Dendritic cell treated with granulocyte-macrophage colony-stimulating factor and Interleukin-4, amounts not matched to agents 40 ng/mL and 50 ng/mL, for 4 days (primary cell): ENCODE measurements at regions not wholly inside any gene's neighbourhood (a gene's known extent, or its start where the extent isn't known, plus 50 kb on each side); places are given as distances from the start of the nearest gene placed in this dataset.
"Not testable (repeated sequence)": the region's sequence is repeated elsewhere in the genome, so short reads cannot be mapped to it uniquely, and the experiment has no call there.

Experiments
- H3K27ac Mint-ChIP-seq: one replicate; pipeline ENCODE4 v1.8.0; 2022; ENCODE audit warnings: mild to moderate bottlenecking, mixed read lengths
- H3K27me3 Mint-ChIP-seq: one replicate; pipeline ENCODE4 v1.8.0; 2022; ENCODE audit warnings: mild to moderate bottlenecking, mixed read lengths
- H3K36me3 Mint-ChIP-seq: one replicate; pipeline ENCODE4 v1.8.0; 2022; ENCODE audit warnings: low read depth, mixed read lengths
- H3K4me1 Mint-ChIP-seq: one replicate; pipeline ENCODE4 v1.8.0; 2022; ENCODE audit warnings: low read depth, mixed read lengths
- H3K4me3 Mint-ChIP-seq: one replicate; pipeline ENCODE4 v1.8.0; 2022; ENCODE audit warnings: mild to moderate bottlenecking, moderate library complexity, mixed read lengths
- H3K9me3 Mint-ChIP-seq: one replicate; pipeline ENCODE4 v1.8.0; 2022; ENCODE audit warnings: mixed read lengths
- intact Hi-C: fragments of 100-400 bp; cut with micrococcal nuclease; formaldehyde crosslinking; loops from one replicate; pipeline ENCODE4 v1.15.0; 2022

DNA sequence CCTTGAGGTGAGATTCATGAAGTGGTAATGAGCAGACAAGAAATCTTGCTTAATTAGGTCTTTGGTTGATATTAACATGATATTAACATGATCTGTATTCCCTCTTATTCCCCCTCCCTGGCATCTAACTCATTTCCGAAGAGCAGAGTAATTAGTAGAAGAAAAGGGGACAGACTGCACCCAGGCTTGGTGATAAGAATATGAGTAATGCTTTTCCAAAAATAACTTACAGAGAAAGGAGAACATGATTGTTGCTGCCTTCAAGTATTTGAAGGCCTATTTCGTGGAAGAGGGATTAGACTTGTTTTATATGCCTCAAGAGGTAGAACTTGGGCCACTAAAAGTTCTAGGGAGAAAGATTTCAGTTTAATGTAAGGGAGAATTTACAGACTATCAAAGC lies 130.6 kb upstream of the ATP5MC3 start:
- H3K27me3 Mint-ChIP-seq = peaks cover 11% of the 10 kb centered on the region
- no peaks in the 10 kb centered on the region for H3K9me3 Mint-ChIP-seq
- H3K36me3 Mint-ChIP-seq = no peaks in the 10 kb centered on the region
- no peak overlapping the region for H3K4me3 Mint-ChIP-seq
- intact Hi-C loops = no loop called here
- H3K4me1 Mint-ChIP-seq = no peaks in the 10 kb centered on the region
- no peak overlapping the region for H3K27ac Mint-ChIP-seq

DNA sequence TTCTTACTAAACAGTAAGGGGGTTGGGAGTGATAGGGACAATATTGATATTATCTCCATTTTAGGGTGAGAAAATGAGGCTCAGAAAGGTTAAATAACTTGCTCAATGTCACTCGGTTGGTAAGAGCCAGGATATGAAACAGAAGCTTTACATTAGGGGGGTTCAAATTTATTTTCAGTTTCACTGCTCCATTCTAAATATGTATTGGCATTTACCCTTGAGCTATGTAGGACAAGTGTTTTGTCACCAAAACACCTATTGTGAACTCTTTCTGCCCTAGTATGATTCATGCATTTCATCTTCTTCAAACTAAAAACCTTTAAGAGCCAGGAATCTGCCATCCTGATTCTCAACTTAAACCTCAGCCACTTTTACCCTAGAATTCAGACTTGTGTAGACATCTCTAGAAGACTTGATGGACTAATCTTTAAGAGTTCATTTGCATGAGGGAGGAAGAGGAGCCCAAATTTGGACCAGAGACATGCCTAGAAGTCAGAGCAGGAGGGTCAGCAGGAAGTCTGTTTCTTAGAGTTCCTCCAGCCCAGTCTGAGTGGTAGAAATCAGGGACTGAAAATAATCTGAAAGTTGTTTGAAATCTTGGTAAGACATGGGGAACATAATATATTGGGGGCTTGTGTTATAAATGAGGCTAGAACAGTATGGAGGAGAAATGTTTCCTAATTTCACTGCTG lies 129.4 kb upstream of the ATP5MC3 start:
- H3K27me3 Mint-ChIP-seq = peaks cover 11% of the 10 kb centered on the region
- no peaks in the 10 kb centered on the region for H3K9me3 Mint-ChIP-seq
- H3K27ac Mint-ChIP-seq = no peak overlapping the region
- H3K4me1 Mint-ChIP-seq = no peaks in the 10 kb centered on the region
- no peaks in the 10 kb centered on the region for H3K36me3 Mint-ChIP-seq
- intact Hi-C loops = no loop called here
- no peak overlapping the region for H3K4me3 Mint-ChIP-seq

DNA sequence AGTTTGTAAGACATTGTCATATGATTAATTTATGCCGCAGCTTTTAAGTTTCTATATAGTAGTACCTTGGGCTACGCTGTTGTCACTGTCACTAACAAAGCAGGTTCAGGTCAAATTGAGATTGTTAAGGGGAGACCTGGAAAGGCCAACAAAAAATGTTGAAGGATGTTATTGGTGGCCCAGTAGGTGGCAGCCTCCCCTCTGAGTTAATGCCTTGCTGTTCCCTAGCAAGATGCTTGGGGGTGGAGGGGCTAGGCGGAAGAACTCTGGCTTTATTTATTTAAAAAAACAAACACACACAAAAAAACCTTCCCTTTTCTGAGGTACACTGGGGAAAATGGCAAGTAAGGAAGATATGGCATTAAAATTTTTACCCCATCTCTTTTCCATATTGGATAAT lies 128.3 kb upstream of the ATP5MC3 start:
- H3K27me3 Mint-ChIP-seq = peaks cover 12% of the 10 kb centered on the region
- no peak overlapping the region for H3K4me3 Mint-ChIP-seq
- intact Hi-C loops = no loop called here
- no peaks in the 10 kb centered on the region for H3K36me3 Mint-ChIP-seq
- no peaks in the 10 kb centered on the region for H3K9me3 Mint-ChIP-seq
- H3K4me1 Mint-ChIP-seq = no peaks in the 10 kb centered on the region
- H3K27ac Mint-ChIP-seq = no peak overlapping the region

- Mint-ChIP-seq H3K4me1 (no peaks in the 10 kb centered on the region), H3K4me3 (no peak overlapping the region)
Measured at GRCh38 chr2:175308005-175308404, 126.5 kb upstream of the ATP5MC3 start.

DNA sequence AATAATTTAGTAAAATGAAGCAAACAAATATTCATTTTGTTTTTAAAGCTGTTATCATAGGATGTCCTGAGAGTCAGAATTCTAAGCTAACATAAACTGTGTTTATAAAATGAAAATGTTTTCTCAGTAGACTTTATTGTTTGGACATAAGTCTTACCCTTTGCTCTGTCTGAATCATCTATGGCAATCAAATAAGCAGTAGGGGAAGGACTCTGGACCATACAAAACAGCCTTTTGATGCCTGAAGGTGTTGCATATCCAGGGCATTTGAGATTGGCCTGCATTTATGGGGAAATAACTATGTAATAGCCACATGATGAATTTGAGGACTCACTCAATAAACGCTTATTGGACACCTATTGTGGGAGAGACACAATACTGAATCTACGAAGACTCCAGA lies 123.0 kb upstream of the ATP5MC3 start:
- no peaks in the 10 kb centered on the region for H3K4me1 Mint-ChIP-seq
- peaks cover 16% of the 10 kb centered on the region for H3K27me3 Mint-ChIP-seq
- H3K36me3 Mint-ChIP-seq = no peaks in the 10 kb centered on the region
- no peak overlapping the region for H3K4me3 Mint-ChIP-seq
- intact Hi-C loops = no loop called here
- H3K27ac Mint-ChIP-seq = no peak overlapping the region
- no peaks in the 10 kb centered on the region for H3K9me3 Mint-ChIP-seq

More at GRCh38 chr2:175308005-175308404, 126.5 kb upstream of the ATP5MC3 start:
- Mint-ChIP-seq H3K27me3 (peaks cover 15% of the 10 kb centered on the region), H3K36me3 (no peaks in the 10 kb centered on the region), H3K27ac (no peak overlapping the region), H3K9me3 (no peaks in the 10 kb centered on the region)
- intact Hi-C loops = no loop called here

- Mint-ChIP-seq H3K4me1 (no peaks in the 10 kb centered on the region), H3K27ac (no peak overlapping the region), H3K36me3 (no peaks in the 10 kb centered on the region), H3K27me3 (peaks cover 19% of the 10 kb centered on the region), H3K4me3 (no peak overlapping the region), H3K9me3 (peaks cover 9% of the 10 kb centered on the region)
- intact Hi-C loops = no loop called here
Measured at GRCh38 chr2:175293776-175294175, 112.3 kb upstream of the ATP5MC3 start.

DNA sequence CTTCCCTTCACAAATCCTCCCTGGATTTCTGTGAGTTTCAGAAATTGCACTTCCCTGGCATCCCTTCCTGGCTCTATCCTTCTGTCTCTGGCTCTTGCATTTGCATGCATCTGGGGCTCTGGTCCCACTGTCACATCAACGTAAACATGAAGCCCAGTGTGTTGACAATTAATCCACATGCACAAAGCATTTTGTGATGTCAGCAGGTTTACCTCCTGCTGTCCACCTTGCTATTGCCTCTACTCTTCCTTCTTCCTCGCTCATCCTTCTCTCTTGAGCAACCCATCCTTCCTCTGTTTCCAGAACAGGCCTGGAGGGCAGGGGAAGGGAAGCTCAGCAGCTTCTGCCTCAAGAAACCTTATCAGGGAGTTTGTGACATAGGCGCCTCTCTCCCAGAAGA lies 111.7 kb upstream of the ATP5MC3 start:
- Mint-ChIP-seq H3K4me3 (no peak overlapping the region), H3K4me1 (no peaks in the 10 kb centered on the region), H3K9me3 (peaks cover 9% of the 10 kb centered on the region), H3K36me3 (no peaks in the 10 kb centered on the region), H3K27ac (no peak overlapping the region), H3K27me3 (peaks cover 23% of the 10 kb centered on the region)
- intact Hi-C loops = no loop called here

DNA sequence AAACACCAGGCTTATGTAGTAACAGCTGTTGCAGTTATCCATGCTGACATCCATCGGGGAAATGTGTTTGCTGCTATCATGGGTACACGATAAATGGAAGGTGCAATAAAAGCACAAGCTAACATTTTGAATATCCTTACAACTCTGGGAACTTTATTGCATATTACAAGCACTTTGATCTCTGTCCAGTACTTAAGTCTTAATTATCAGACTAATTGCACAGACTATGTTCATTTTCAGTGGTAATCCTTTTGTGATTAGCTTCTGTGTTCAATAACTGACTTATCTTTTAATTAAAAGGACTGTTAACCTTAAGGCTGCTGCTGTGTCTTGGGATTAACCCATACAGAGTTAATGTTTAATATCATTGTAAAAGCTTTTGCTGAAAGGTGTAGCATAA lies 101.4 kb upstream of the ATP5MC3 start:
- Mint-ChIP-seq H3K4me3 (no peak overlapping the region), H3K9me3 (no peaks in the 10 kb centered on the region), H3K27ac (no peak overlapping the region), H3K36me3 (no peaks in the 10 kb centered on the region), H3K27me3 (peaks cover 9% of the 10 kb centered on the region), H3K4me1 (no peaks in the 10 kb centered on the region)
- intact Hi-C loops = loop anchor here (2.0 to 5.0 kb wide), 3 partner anchors 172 to 581 kb away; no protein-coding TSS in a partner anchor

DNA sequence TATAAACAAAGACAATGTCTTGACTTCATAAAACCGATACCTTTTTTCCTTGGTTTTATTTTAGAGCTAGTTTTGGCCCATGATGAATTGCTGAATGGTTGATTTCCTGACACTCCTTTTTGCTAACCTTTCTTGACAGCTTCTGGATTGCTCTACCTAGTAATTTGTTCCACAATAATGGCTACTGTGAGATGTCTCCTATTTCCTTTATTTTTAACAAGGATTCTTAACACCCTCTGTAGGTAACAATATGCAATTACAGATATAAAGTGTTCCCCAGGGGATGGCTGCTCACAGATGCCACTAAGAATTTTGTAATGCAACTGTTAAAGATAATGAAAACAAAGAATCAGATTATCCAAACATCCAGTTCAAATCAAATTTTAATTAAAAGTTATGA lies 100.8 kb upstream of the ATP5MC3 start:
- Mint-ChIP-seq H3K9me3 (no peaks in the 10 kb centered on the region), H3K36me3 (no peaks in the 10 kb centered on the region), H3K4me1 (no peaks in the 10 kb centered on the region), H3K27ac (no peak overlapping the region), H3K4me3 (no peak overlapping the region), H3K27me3 (peaks cover 9% of the 10 kb centered on the region)
- intact Hi-C loops = loop anchor here (2.0 to 5.0 kb wide), 3 partner anchors 171 to 580 kb away; no protein-coding TSS in a partner anchor

DNA sequence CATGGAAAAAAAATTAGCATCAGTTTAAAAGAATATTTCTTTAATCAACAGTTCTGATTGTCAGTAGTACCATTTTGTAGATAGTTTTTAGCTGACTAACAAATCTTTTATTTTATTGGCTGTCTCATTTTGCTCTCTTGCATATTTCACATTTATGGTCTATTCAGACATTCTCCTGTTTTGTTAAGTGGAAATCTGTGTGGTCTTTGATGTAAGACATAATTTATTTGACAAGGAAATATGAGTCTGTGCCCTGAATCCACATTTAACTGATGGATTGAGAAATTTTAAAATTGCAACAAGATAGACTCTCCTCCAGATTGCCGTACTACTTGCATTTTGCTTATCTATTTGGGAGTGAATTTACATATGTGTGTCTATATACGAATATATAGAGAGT lies 96.3 kb upstream of the ATP5MC3 start:
- Mint-ChIP-seq H3K36me3 (no peaks in the 10 kb centered on the region), H3K4me3 (no peak overlapping the region), H3K9me3 (no peaks in the 10 kb centered on the region), H3K4me1 (no peaks in the 10 kb centered on the region), H3K27me3 (peaks cover 7% of the 10 kb centered on the region), H3K27ac (no peak overlapping the region)
- intact Hi-C loops = no loop called here

DNA sequence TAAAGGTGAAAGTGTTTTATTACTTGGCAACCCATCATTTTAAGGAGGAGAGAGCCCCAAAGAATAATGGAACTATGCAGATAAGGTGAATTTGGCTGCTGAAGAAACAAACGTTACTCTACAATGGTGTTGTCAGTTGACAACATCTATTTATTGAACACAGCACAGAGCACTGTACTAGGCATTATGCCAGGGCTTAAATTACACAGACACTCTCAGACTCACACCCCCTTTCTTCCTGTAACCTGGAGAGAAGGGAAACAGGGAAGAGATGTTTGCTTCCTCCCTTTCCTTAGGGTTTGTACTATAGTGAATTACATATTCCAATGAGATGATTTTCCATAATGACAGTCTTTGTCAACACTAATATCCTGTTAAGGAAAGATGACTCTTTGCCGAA lies 94.0 kb upstream of the ATP5MC3 start:
- intact Hi-C loops = no loop called here
- Mint-ChIP-seq H3K4me1 (no peaks in the 10 kb centered on the region), H3K27me3 (peaks cover 10% of the 10 kb centered on the region), H3K36me3 (no peaks in the 10 kb centered on the region), H3K4me3 (no peak overlapping the region), H3K9me3 (no peaks in the 10 kb centered on the region), H3K27ac (no peak overlapping the region)

- H3K4me1 Mint-ChIP-seq = no peaks in the 10 kb centered on the region
- H3K4me3 Mint-ChIP-seq = no peak overlapping the region
- H3K9me3 Mint-ChIP-seq = no peaks in the 10 kb centered on the region
- no peaks in the 10 kb centered on the region for H3K36me3 Mint-ChIP-seq
- no peak overlapping the region for H3K27ac Mint-ChIP-seq
- intact Hi-C loops = no loop called here
- H3K27me3 Mint-ChIP-seq = peaks cover 11% of the 10 kb centered on the region
Measured at GRCh38 chr2:175259164-175259563, 77.7 kb upstream of the ATP5MC3 start.

GRCh38 chr2:175256806-175257585 lies 75.5 kb upstream of the ATP5MC3 start:
- Mint-ChIP-seq H3K4me1 (no peaks in the 10 kb centered on the region), H3K36me3 (no peaks in the 10 kb centered on the region), H3K27ac (no peak overlapping the region), H3K27me3 (peaks cover 13% of the 10 kb centered on the region), H3K4me3 (no peak overlapping the region), H3K9me3 (no peaks in the 10 kb centered on the region)
- intact Hi-C loops = no loop called here

DNA sequence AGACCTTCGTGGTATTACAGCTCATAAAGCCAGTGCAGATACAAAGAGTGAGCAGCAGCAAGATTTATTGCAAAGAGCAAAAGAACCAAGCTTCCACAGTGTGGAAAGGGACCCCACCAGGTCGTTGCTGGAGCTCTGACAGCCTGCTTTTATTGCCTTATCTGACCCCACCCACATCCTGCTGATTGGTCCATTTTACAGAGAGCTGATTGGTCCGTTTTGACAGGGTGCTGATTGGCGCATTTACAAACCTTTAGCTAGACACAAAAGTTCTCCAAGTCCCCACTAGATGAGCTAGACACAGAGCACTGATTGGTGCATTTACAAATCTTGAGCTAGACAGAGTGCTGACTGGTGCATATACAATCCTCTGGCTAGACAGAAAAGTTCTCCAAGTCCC lies 74.9 kb upstream of the ATP5MC3 start:
- H3K4me3 Mint-ChIP-seq, H3K4me1 Mint-ChIP-seq, H3K27ac Mint-ChIP-seq, H3K9me3 Mint-ChIP-seq, intact Hi-C loops, H3K36me3 Mint-ChIP-seq: not testable (repeated sequence)
- H3K27me3 Mint-ChIP-seq = peaks cover 13% of the 10 kb centered on the region
